GM12878 (cell line): ENCODE measurements at regions not wholly inside any gene's neighbourhood (a gene's known extent, or its start where the extent isn't known, plus 50 kb on each side); places are given as distances from the start of the nearest gene placed in this dataset.

ENCODE experiments used
- ATAC-seq: fragments of 200-7000 bp; cut with Tn5 transposase; 3 replicates; pipeline ENCODE4 v1.9.1; 2020; ENCODE audit warnings: mild to moderate bottlenecking, moderate library complexity
- BruUV-seq: library from RNA; stranded (reverse); fragments of 400-500 nt; replicated peaks from 2 replicates; lab custom pipeline; 2021; lab: Mats Ljungman, UMichigan
- CTCF ChIA-PET: fragments of 300-600 bp; sonication (Branson Sonifier 250); formaldehyde crosslinking; extraction: SDS; loops from one replicate; lab custom pipeline; 2021; ENCODE audit warnings: inconsistent platforms; lab: Yijun Ruan, JAX
- POLR2A ChIA-PET: fragments of 350-600 bp; formaldehyde crosslinking; extraction: SDS; loops from one replicate; lab custom pipeline; 2021; ENCODE audit warnings: inconsistent platforms; lab: Charles Lee
- RAD21 ChIA-PET: fragments of 300-600 bp; sonication (Branson Sonifier 250); formaldehyde crosslinking; loops from one replicate; lab custom pipeline; 2023; ENCODE audit warnings: antibody characterized with exemption; ENCODE audit not compliant: unreplicated experiment; lab: Charles Lee
- SMC1A ChIA-PET: fragments of 300-600 bp; sonication (Branson Sonifier 250); formaldehyde crosslinking; loops from one replicate; lab custom pipeline; 2023; ENCODE audit not compliant: unreplicated experiment, uncharacterized antibody; lab: Charles Lee
- DNase-seq: peaks from one replicate; pipeline ENCODE4 v3.0.0-alpha.2; 2011; ENCODE audit warnings: low read depth, low spot score
- FAIRE-seq: peaks from 3 replicates; lab custom pipeline; 2011; peaks lifted over from hg19 to GRCh38; lab: Jason Lieb, UNC
- H2AFZ ChIP-seq: 2 replicates; pipeline ENCODE4 v1.6.0; 2011; ENCODE audit warnings: low read depth, low read length, control low read depth; ENCODE audit not compliant: control insufficient read depth
- H3K27ac ChIP-seq: 2 replicates; pipeline ENCODE4 v1.5.1; 2011; ENCODE audit warnings: control low read depth; ENCODE audit not compliant: control insufficient read depth, insufficient read depth
- H3K27me3 ChIP-seq, 2 experiments: replicated peaks in 1 of 2; 2 replicates each; pipeline versions ENCODE4 v1.6.0 to v1.6.1; 2011; ENCODE audit warnings: low read length in 1 of 2; ENCODE audit not compliant: control insufficient read depth in 2 of 2, insufficient read depth in 2 of 2
- H3K36me3 ChIP-seq, 2 experiments: 2 replicates each; pipeline ENCODE4 v1.5.1; 2011; ENCODE audit warnings: low read length in 1 of 2; ENCODE audit not compliant: control insufficient read depth in 2 of 2, insufficient read depth in 2 of 2
- H3K4me1 ChIP-seq: 2 replicates; pipeline ENCODE4 v1.6.1; 2011; ENCODE audit warnings: mild to moderate bottlenecking, low read length, moderate library complexity, mixed read lengths; ENCODE audit not compliant: control insufficient read depth, insufficient read depth
- H3K4me2 ChIP-seq: 2 replicates; pipeline ENCODE4 v1.6.0; 2011; ENCODE audit warnings: control low read depth; ENCODE audit not compliant: control insufficient read depth, insufficient read depth
- H3K4me3 ChIP-seq: fragments of 200-600 bp; sonication (generic); 2 replicates; pipeline ENCODE4 v1.5.1; 2016
- H3K79me2 ChIP-seq: 2 replicates; pipeline ENCODE4 v1.6.0; 2011; ENCODE audit warnings: low read length; ENCODE audit not compliant: control insufficient read depth, insufficient read depth
- H3K9ac ChIP-seq: 2 replicates; pipeline ENCODE4 v1.8.0; 2011; ENCODE audit warnings: low read length, control low read depth, mixed read lengths; ENCODE audit not compliant: control insufficient read depth, insufficient read depth
- H3K9me3 ChIP-seq: replicated peaks from 3 replicates; pipeline ENCODE4 v1.5.1; 2011; ENCODE audit warnings: mild to moderate bottlenecking, low read length; ENCODE audit not compliant: control insufficient read depth, insufficient read depth
- H4K20me1 ChIP-seq: 2 replicates; pipeline ENCODE4 v1.6.0; 2011; ENCODE audit not compliant: control insufficient read depth, insufficient read depth
- ATF7 ChIP-seq: fragments of 450-650 bp; IDR thresholded peaks from 2 replicates; pipeline ENCODE4 v1.6.1; 2016; ENCODE audit warnings: low read depth, mild to moderate bottlenecking
- FOXK2 ChIP-seq: fragments of 450-650 bp; IDR thresholded peaks from 2 replicates; pipeline ENCODE4 v1.6.1; 2017; ENCODE audit warnings: mild to moderate bottlenecking, moderate library complexity
- GABPA ChIP-seq: IDR thresholded peaks from 2 replicates; pipeline ENCODE4 v1.6.1; 2014; ENCODE audit warnings: antibody characterized with exemption, low read depth, mild to moderate bottlenecking, inconsistent platforms
- IKZF1 ChIP-seq: fragments of 450-650 bp; conservative IDR thresholded peaks from 2 replicates; pipeline ENCODE4 v1.6.1; 2017; ENCODE audit warnings: antibody characterized with exemption, mild to moderate bottlenecking
- KAT2A ChIP-seq: conservative IDR thresholded peaks from 2 replicates; pipeline ENCODE4 v1.6.1; 2011; ENCODE audit warnings: low read depth, low read length; ENCODE audit not compliant: control insufficient read depth
- MTA2 ChIP-seq: fragments of 450-650 bp; IDR thresholded peaks from 2 replicates; pipeline ENCODE4 v1.6.1; 2016; ENCODE audit warnings: low read depth, mild to moderate bottlenecking, moderate library complexity
- NFXL1 ChIP-seq: fragments of 450-650 bp; IDR thresholded peaks from 2 replicates; pipeline ENCODE4 v1.6.1; 2017; ENCODE audit warnings: antibody characterized with exemption, mild to moderate bottlenecking, borderline replicate concordance
- POLR2A ChIP-seq: IDR thresholded peaks from 2 replicates; pipeline ENCODE4 v1.6.1; 2011; ENCODE audit warnings: low read depth, mild to moderate bottlenecking, low read length
- SMARCA5 ChIP-seq: fragments of 450-650 bp; IDR thresholded peaks from 2 replicates; pipeline ENCODE4 v1.6.1; 2017; ENCODE audit warnings: mild to moderate bottlenecking
- YBX1 ChIP-seq: fragments of 450-650 bp; IDR thresholded peaks from 2 replicates; pipeline ENCODE4 v1.6.1; 2016; ENCODE audit warnings: antibody characterized with exemption
- WGBS: methylation state at CpG from one replicate; pipeline ENCODE4 v1.1.6; 2016; ENCODE audit warnings: low lambda C conversion rate; ENCODE audit not compliant: insufficient replicate concordance, insufficient coverage; ENCODE audit errors: missing lambda C conversion rate; 5-methylcytosine and 5-hydroxymethylcytosine counted together
- in situ Hi-C: fragments of 300-500 bp; cut with MboI; formaldehyde crosslinking; loops from 9 replicates; pipeline ENCODE4 v1.14.3; 2018; ENCODE audit warnings: mixed read lengths
- intact Hi-C: fragments of 100-400 bp; cut with micrococcal nuclease; formaldehyde crosslinking; loops from one replicate; pipeline ENCODE4 v1.14.2; 2022; ENCODE audit not compliant: unreplicated experiment
- TF ChIP-seq, protein P1 (sequence below): fragments of 450-650 bp; formaldehyde crosslinking; IDR thresholded peaks from 2 replicates; pipeline ENCODE4 v1.5.0; 2022; ENCODE audit warnings: mild to moderate bottlenecking, missing genetic modification characterization

DNA sequence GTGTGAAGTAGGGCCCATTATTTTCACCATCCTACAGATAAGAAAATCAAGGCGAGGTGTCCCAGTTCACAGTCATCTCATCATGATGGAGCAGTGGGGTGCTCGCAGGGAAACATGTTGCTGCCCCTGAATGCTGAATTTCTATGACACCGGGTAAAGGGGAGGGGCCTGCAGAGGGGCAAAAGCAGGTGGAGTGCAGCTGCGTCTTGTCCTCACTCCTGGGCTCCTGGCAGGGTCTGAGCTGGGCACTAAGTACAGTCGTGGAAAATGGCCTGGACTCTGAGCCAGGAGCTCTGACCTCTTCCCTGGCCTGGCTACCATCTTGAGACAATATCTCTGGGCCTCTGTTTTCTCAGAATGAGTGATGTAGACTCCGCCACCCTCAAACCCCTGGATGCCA is 253.1 kb upstream of the PITRM1 start:
- WGBS: 21% methylated on average over 6 of the region's 6 CpGs
- ChIA-PET CTCF (no interaction called here), SMC1A (no interaction called here), POLR2A (no interaction called here), RAD21 (no interaction called here)
- in situ Hi-C loops (no loop called here), intact Hi-C loops (no loop called here)
- no peaks in the 10 kb centered on the region for H3K4me1 ChIP-seq
- no peaks in the 10 kb centered on the region; the same call in 2 of the 3 replicates for H3K9me3 ChIP-seq
- H3K36me3 ChIP-seq: no peaks in the 10 kb centered on the region
- TF ChIP-seq MTA2: no peak
- TF ChIP-seq KAT2A: no peak
- TF ChIP-seq GABPA: no peak
- TF ChIP-seq IKZF1: no peak
- no peak for TF ChIP-seq FOXK2
- no peak for TF ChIP-seq YBX1
- no peak for TF ChIP-seq SMARCA5
- TF ChIP-seq NFXL1: no peak
- TF ChIP-seq ATF7: no peak
- no peak for TF ChIP-seq POLR2A
- TF ChIP-seq, protein P1, sequence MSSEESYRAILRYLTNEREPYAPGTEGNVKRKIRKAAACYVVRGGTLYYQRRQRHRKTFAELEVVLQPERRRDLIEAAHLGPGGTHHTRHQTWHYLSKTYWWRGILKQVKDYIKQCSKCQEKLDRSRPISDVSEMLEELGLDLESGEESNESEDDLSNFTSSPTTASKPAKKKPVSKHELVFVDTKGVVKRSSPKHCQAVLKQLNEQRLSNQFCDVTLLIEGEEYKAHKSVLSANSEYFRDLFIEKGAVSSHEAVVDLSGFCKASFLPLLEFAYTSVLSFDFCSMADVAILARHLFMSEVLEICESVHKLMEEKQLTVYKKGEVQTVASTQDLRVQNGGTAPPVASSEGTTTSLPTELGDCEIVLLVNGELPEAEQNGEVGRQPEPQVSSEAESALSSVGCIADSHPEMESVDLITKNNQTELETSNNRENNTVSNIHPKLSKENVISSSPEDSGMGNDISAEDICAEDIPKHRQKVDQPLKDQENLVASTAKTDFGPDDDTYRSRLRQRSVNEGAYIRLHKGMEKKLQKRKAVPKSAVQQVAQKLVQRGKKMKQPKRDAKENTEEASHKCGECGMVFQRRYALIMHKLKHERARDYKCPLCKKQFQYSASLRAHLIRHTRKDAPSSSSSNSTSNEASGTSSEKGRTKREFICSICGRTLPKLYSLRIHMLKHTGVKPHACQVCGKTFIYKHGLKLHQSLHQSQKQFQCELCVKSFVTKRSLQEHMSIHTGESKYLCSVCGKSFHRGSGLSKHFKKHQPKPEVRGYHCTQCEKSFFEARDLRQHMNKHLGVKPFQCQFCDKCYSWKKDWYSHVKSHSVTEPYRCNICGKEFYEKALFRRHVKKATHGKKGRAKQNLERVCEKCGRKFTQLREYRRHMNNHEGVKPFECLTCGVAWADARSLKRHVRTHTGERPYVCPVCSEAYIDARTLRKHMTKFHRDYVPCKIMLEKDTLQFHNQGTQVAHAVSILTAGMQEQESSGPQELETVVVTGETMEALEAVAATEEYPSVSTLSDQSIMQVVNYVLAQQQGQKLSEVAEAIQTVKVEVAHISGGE (CRISPR knock-in tag): no peak
- no TSS peak for BruUV-seq
- no peak overlapping the region for H3K4me3 ChIP-seq
- no peaks in the 10 kb centered on the region; a peak in 1 of 4 replicates for H3K27me3 ChIP-seq
- H3K79me2 ChIP-seq: no peaks in the 10 kb centered on the region
- FAIRE-seq: no peak
- H4K20me1 ChIP-seq: no peaks in the 10 kb centered on the region
- no peak overlapping the region for H3K9ac ChIP-seq
- H3K27ac ChIP-seq: no peak overlapping the region
- ATAC-seq: no peak
- no peak for DNase-seq
- H3K4me2 ChIP-seq: no peak overlapping the region
- no peak overlapping the region for H2AFZ ChIP-seq
